HG02943 (cell line): ENCODE measurements at regions not wholly inside any gene's neighbourhood (a gene's known extent, or its start where the extent isn't known, plus 50 kb on each side); places are given as distances from the start of the nearest gene placed in this dataset.
"Not testable (repeated sequence)": the region's sequence is repeated elsewhere in the genome, so short reads cannot be mapped to it uniquely, and the experiment has no call there.

Experiments used
- ATAC-seq: cut with Tn5 transposase; IDR thresholded peaks from one replicate; pipeline ENCODE4 v1.9.1; 2021; ENCODE audit warnings: mild to moderate bottlenecking, low read depth, moderate library complexity; ENCODE audit not compliant: unreplicated experiment

- no peak for ATAC-seq
Observed at GRCh38 chr7:86592185-86592584, 51.5 kb upstream of the GRM3 start.

GRCh38 chr7:86574006-86574405 is 69.7 kb upstream of the GRM3 start:
- no peak for ATAC-seq

GRCh38 chr7:86558680-86559501 is 84.8 kb upstream of the GRM3 start:
- no peak for ATAC-seq

DNA sequence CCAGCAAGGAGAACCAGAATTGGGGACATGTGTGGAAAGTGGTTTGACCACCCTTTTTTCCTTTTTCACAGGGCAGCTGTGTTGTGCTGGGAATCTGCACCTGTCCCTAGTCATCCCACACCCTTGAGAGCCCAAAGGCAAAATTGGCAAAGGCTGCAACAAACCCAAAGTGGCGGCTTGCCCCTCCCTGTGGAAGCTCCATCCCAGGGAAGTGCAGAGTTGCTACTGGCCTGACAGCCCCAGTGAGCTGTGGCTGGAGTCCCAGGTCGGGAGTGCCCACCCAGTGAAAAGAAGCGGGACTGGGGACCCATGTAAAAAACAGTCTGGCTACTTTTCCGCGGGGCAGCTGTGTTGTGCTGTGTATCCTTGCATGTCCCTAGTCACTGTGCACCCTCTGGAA is 109.1 kb upstream of the GRM3 start:
- ATAC-seq: no peak

GRCh38 chr7:86504229-86504628 is 139.5 kb upstream of the GRM3 start:
- ATAC-seq: no peak

DNA sequence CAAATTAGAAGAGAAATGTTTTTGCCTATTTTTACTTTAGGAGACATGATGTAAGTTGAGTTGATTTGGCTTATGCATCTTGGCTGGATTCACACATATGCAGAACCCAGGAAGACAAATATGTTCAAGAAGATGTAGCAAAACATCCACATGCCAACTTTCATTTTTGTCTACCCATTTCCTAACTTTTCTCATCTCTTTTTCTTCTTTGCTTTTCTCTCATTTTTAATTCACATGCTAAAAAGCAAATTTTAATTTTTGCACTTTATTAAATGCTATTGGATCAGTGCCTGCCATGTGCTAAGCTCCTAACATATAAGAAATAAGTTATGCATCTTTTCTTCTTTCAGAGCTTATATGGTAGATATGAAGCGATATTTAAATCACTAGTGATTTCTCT is 143.7 kb upstream of the GRM3 start:
- no peak for ATAC-seq

- ATAC-seq: no peak
Observed at GRCh38 chr7:86485827-86486226, 157.9 kb upstream of the GRM3 start.

- ATAC-seq: no peak
Observed at GRCh38 chr7:86479144-86479543, 164.6 kb upstream of the GRM3 start.

GRCh38 chr7:86477343-86477935 is 166.3 kb upstream of the GRM3 start:
- ATAC-seq: no peak

DNA sequence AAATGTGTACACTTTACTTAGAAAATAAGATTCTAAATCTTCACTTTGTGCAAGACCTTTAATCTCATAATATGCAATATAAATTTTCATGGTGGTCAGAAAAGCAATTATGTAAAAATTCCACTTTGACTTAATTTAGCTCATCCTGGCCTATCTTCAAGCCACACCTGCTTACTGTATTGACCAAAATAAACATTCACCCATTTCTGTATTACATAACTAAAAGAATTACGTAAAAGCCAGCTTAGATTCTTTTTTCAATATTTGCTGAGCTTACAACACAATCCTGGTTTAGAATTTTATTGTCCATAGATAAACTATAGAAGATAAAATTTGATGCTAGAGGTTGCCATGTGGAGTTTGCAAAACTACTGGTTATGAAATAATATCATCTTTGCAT is 172.9 kb upstream of the GRM3 start:
- ATAC-seq: no peak

DNA sequence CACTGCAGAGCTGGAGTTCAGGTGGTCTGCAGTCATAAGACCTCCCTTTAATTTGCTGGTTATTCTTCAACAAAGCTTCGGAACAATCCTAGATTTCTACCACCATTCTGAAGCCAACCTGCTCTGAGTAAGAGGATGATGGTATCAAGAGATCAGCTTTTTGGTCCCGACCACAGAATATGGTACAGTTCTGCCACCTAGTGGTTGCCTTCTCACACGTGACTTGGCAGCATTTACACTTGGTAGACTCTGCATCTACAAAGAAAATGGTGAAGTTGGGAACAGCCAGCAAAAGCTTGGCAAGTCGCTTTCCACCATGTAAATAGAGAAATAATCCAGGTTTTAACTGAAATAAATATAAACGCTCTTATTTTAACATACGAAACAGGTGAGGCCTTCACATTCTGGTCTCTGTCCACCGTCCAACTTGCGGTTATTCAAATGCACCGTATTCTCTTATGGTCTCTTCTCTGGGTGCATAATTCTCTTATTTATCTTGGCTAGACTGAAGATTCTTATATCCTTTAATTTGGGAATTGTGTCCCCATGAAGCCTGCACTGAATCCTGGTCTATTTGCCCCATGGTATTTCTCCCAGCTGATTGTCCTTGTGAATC is 173.9 kb upstream of the GRM3 start:
- ATAC-seq: peak; percentile 99

GRCh38 chr7:86454753-86455152 is 189.0 kb upstream of the GRM3 start:
- ATAC-seq: no peak

- ATAC-seq: no peak
Observed at GRCh38 chr7:86453454-86453853, 190.3 kb upstream of the GRM3 start.

- ATAC-seq: no peak
Observed at GRCh38 chr7:86448856-86449255, 194.9 kb upstream of the GRM3 start.

- no peak for ATAC-seq
Observed at GRCh38 chr7:86445285-86445684, 198.4 kb upstream of the GRM3 start.

DNA sequence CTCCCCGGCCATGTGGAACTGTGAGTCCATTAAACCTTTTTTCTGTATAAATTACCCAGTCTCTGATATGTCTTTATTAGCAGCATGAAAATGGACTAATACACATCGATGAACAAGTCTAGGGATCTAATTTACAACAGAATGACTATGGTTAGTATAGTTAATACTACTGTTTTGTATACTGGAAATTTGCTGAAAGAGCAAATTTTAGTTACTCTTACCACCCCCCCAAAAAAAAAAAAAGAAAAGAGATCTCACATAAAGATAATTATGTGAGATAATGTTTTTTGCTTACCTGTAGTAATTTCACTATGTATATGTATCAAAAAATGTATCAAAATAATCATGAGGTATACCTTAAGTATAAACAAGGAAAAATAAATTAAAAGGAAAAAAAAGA is 199.5 kb upstream of the GRM3 start:
- ATAC-seq: no peak

GRCh38 chr7:86440420-86440819 is 203.3 kb upstream of the GRM3 start:
- ATAC-seq: not testable (repeated sequence)

- no peak for ATAC-seq
Observed at GRCh38 chr7:86437951-86438450, 205.7 kb upstream of the GRM3 start.

DNA sequence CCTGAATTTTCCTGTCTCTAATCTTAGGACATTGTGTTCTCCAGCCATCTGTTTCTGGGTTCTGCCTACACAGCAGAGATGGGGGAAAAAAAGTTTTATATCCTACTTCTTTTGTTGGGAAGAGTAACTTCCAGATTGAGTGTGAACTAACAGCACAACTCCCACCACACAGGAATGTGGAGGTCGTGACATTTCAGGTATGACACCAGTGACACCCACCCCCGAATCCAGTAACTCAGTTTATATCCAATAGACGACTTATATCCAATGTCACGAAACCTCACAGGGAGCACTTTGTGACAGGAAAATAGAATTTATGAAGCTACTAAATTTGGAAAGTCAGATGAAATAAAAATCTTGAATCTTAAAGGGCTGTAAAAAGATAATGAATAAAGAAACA is 211.9 kb upstream of the GRM3 start:
- no peak for ATAC-seq

- ATAC-seq: no peak
Observed at GRCh38 chr7:86411814-86412213, 231.9 kb upstream of the GRM3 start.

- no peak for ATAC-seq
Observed at GRCh38 chr7:86407291-86407690, 236.4 kb upstream of the GRM3 start.

- ATAC-seq: no peak
Observed at GRCh38 chr7:86391813-86392212, 251.9 kb upstream of the GRM3 start.
